Daoy (cell line): ENCODE measurements at regions not wholly inside any gene's neighbourhood (a gene's known extent, or its start where the extent isn't known, plus 50 kb on each side); places are given as distances from the start of the nearest gene placed in this dataset.

Source experiments
- DNase-seq: peaks from one replicate; pipeline ENCODE4 v3.0.0-alpha.2; 2015; ENCODE audit warnings: low read depth

DNA sequence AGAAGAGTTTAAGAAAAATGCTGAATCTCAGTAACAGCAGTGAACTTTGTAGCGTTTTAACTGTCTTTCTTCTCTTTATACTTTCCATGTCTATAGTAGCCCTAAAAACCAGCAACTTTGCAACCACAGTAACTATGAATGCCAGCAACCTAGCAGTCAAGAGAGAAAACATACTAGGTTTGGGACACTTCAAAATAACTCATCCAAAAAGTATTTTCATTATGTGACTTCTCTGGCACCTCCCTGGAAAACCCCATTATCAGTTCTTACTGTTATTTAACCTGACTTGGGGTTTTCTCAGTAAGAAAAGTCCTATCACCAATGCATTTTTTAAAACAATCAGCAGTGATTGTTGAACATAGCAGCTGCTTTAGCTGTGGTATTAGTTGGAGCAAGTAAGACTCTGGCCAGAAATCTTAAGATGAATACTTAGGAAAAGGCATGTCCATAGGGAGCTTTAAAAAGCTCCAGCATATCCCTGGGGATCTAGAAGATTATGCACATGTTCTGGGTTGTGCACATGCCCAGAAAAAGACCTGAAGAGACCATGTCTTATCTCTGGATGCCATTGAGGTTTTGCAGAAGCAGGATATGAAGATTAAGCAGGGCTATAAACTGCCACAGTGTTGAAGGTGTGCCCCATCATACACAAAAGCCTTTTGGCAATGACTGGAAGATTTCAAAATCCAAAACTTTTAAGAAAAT, 411.3 kb downstream of the CMPK2 start:
- DNase-seq: no peak

DNA sequence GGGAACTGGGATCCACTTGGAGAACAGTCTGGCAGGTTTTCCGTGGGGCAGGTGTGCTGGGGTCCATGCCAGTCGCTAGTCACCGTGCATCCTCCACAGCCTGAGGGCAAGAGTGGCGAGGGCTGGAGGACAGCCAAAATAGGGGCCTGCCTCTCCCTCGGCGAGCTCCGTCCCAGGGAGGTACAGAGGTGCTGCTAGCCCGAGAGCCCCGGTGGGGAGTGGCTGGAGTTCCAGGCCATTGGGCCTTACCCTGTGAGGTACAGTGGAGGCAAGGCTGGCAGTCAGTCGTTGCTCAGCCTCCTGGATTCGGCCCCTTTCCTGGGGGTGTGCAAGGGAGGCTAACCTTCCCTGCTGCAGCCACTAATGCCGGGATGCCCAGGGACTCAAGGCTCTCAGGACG, 406.6 kb downstream of the CMPK2 start:
- DNase-seq: no peak

GRCh38 chr2:6470518-6470917, 395.2 kb downstream of the CMPK2 start:
- DNase-seq: no peak

- DNase-seq: no peak
These were observed 394.3 kb downstream of the CMPK2 start for GRCh38 chr2:6471419-6471818.

DNA sequence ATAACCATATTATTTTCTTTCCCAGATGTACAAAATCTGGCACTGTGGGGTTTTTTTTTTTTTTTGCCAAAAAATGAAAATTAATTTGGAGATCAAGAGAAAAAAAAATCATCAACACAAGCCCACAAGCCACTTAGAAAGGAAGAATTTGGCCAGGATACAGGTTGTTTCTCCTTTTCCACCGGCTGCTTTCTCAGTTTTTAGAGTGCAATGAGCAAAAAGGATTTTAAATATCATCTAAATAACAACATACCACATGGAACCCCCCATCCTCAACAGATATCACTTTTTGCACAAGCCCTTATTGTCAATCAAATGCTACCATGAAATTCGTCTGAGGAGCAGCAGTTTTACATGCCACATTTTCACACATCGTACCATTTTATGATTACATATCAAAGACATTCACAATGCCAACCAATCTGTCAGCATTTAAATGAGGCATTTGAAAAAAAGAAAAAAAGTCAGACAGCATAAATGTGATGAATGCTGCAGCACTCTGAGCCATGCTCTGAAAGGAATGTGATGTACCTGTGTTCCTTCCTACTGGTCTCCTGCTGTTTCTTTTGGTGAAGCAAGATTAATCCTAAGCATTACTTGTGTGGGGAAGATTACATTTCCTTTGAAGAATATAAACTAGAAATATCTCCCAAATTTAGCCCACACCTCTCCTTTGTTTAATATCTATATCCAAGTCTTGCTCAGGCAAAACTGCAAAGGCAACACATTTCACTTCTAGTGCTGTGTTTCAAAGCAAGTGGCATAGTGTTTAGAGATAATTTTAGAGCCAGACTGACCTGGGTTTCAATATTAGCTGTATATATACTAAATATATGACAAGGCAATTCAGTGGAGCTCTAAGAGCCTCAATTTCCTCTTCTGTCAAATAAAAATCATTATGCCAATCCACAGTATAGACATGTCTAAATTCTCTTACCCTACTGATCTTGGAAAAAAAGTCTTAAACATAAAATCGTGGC, 391.3 kb downstream of the CMPK2 start:
- DNase-seq: no peak

- DNase-seq: no peak
These were observed 390.4 kb downstream of the CMPK2 start for GRCh38 chr2:6475155-6475940.

DNA sequence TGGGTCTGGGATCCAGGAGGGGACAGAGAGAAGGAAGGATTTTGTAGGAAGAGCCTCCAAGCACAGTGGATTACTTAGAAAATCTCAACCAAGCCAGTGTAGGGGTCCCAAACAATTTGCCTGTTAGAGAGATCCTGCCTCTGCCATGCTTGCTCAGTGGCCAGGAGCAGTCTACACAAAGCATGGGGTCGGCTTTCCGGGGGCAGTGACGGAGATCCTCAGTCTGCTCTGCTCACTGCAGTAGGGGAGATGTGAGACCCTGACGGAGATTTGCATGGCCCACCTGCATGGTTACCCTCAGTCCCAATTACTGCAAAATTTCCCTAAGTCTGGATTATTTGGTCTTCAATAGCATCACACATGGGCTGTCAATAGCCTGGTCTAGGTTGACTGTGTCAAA, 385.2 kb downstream of the CMPK2 start:
- DNase-seq: no peak

GRCh38 chr2:6482256-6482655, 383.5 kb downstream of the CMPK2 start:
- no peak for DNase-seq

DNA sequence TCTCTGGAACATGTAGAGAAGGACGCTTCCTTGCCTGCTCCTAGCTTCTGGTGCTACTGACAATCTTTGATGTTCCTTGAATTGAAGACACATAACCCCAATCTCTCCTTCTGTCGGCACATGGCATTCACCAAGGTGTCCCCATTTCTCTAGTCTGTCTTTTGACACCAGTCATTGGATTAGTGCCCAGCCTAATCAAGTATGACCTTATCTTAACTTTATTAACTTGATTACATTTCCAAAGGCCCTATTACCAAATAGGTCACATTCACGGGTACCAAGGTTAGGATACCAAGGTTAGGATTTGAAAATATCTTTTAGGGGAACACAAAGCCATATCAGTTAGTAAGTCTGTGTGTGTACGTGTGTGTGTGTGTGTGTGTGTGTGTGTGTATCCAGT, 377.9 kb downstream of the CMPK2 start:
- DNase-seq: no peak

DNA sequence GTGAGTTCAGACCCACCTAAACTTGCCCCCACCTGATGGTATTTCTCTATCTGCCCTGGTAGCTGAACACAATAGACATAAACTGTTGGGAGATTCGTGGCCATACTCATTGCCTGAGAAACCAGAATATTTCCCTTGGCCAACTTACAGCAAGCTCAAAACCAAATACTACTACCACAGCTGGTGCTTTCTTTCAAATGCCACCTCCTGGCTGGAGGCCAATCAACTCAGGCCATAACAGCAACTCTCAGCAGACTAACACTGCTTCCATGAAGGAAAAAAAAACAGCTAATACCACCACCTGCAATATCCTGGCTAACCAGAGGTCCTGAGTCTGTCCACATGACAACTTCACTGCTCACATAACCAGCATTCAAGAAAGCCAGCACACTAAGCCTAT, 373.1 kb downstream of the CMPK2 start:
- DNase-seq: no peak

- no peak for DNase-seq
These were observed 372.4 kb downstream of the CMPK2 start for GRCh38 chr2:6493266-6493665.

DNA sequence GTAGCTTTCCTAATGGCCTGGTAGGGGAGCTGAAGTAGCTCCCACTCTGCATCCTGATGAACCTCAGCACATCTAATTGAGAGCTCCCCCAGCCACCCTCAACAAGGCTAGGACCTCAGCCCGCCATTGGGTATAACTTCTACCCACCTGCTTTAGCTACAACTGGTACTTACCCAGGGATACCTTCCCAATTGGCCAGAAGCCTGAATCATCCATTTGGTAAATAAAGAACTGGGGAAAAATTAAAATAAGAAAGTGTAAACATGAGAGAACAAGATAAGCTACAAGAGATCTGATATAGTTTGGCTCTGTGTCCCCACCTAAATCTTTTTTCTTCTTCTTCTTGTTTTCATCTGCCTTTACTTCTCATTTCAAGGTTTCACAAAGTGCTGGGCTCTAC, 372.0 kb downstream of the CMPK2 start:
- no peak for DNase-seq

GRCh38 chr2:6495466-6495865, 370.2 kb downstream of the CMPK2 start:
- DNase-seq: no peak

GRCh38 chr2:6496376-6496775, 369.3 kb downstream of the CMPK2 start:
- no peak for DNase-seq

GRCh38 chr2:6497048-6497447, 368.7 kb downstream of the CMPK2 start:
- DNase-seq: no peak

DNA sequence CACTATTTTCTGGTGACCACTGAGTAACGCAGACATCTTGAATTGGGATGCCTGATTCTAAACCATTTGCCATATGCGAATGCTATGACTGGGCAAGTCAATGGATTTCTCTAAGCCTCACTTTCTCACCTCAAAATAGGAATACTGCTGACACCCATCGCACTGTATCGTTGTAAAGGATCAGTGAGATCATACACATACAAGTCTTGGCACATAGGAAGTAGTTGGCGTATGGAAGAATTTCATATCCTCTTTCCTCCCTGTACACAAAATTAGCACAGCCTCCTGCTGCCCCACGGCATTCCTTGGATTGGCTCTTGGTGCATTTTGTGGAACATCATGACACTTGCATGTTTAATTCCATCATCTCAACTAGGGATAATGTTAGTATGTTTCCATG, 366.9 kb downstream of the CMPK2 start:
- DNase-seq: no peak

DNA sequence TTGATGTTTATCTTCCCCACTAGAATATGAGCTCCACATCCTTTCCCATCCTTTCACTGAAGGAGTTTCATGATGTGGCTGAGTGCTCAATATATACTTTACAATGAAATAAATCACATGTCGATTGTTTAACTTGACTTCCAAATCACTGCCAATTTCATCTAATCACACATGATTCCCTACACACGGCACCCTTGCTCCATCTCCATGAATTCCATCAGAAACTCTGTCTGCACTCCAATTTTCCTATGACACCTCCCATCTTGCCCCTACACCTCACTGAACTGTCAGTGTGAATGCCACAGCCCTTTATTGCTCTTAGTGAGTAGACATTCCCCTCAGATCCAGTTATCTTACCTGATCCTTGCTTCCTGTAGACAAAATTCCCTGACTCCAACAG, 366.0 kb downstream of the CMPK2 start:
- DNase-seq: no peak

- DNase-seq: no peak
These were observed 359.3 kb downstream of the CMPK2 start for GRCh38 chr2:6506361-6506794.

DNA sequence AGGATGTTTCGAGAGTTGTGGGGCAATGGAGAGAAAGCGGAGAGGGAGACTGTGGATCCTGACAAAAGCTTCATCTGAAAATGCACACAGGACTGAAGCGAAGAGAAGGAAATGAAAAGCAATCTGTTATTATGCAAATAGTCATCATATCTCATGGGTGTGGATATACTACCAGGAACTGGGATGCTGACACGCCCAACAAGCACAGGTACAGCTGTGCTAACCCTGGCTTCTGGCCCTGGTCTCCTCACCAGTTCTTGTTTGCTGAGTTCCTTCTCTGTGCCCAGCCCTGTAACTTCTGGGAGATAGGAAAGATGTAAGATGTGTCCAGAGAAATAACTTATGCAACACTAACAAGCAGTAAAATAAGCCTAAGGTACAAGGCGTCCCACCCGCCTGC, 358.8 kb downstream of the CMPK2 start:
- DNase-seq: no peak

GRCh38 chr2:6510532-6510931, 355.2 kb downstream of the CMPK2 start:
- no peak for DNase-seq

GRCh38 chr2:6512589-6512988, 353.1 kb downstream of the CMPK2 start:
- no peak for DNase-seq

GRCh38 chr2:6516674-6517073, 349.0 kb downstream of the CMPK2 start:
- DNase-seq: no peak
